OCI-LY7 (cell line): ENCODE measurements at regions not wholly inside any gene's neighbourhood (a gene's known extent, or its start where the extent isn't known, plus 50 kb on each side); places are given as distances from the start of the nearest gene placed in this dataset.

Experiments
- BruUV-seq: library from RNA; stranded (reverse); fragments of 400-500 nt; replicated peaks from 2 replicates; lab custom pipeline; 2021; lab: Mats Ljungman, UMichigan
- CTCF ChIA-PET: fragments of 300-600 bp; sonication (Branson Sonifier 250); formaldehyde crosslinking; loops from one replicate; lab custom pipeline; 2022; ENCODE audit warnings: antibody characterized with exemption; ENCODE audit not compliant: unreplicated experiment; lab: Charles Lee
- POLR2A ChIA-PET: fragments of 300-600 bp; sonication (Branson Sonifier 250); formaldehyde crosslinking; loops from one replicate; lab custom pipeline; 2022; ENCODE audit warnings: antibody characterized with exemption; lab: Charles Lee
- DNase-seq: peaks from one replicate; pipeline ENCODE4 v3.0.0-alpha.2; 2015; ENCODE audit warnings: low spot score
- H2AFZ ChIP-seq: fragments of 200-600 bp; sonication (generic), shearing (Covaris generic); 2 replicates; pipeline ENCODE4 v1.6.1; 2014; ENCODE audit warnings: mild to moderate bottlenecking, antibody characterized with exemption, low read length, moderate library complexity
- H3K27ac ChIP-seq: fragments of 200-600 bp; sonication (generic); 2 replicates; pipeline ENCODE4 v1.5.1; 2014; ENCODE audit warnings: mixed run types, low read depth, mild to moderate bottlenecking, moderate library complexity, low read length, inconsistent platforms; ENCODE audit not compliant: poor library complexity, severe bottlenecking
- H3K36me3 ChIP-seq: fragments of 200-600 bp; sonication (generic); 2 replicates; pipeline ENCODE4 v1.6.1; 2014; ENCODE audit warnings: mild to moderate bottlenecking, antibody characterized with exemption, low read length, moderate library complexity, mixed read lengths; ENCODE audit not compliant: insufficient read depth
- H3K4me1 ChIP-seq: fragments of 200-600 bp; sonication (generic); 2 replicates; pipeline ENCODE4 v1.5.1; 2014; ENCODE audit warnings: mild to moderate bottlenecking, low read length; ENCODE audit not compliant: insufficient read depth, poor library complexity, severe bottlenecking
- H3K4me2 ChIP-seq: fragments of 200-600 bp; sonication (generic); 2 replicates; pipeline ENCODE4 v1.6.1; 2014; ENCODE audit warnings: mild to moderate bottlenecking, low read length
- H3K4me3 ChIP-seq: fragments of 200-600 bp; sonication (generic); 2 replicates; pipeline ENCODE4 v1.5.1; 2014; ENCODE audit warnings: mild to moderate bottlenecking, low read depth, low read length; ENCODE audit not compliant: poor library complexity, severe bottlenecking
- H3K79me2 ChIP-seq: fragments of 200-600 bp; sonication (generic); 2 replicates; pipeline ENCODE4 v1.6.1; 2016; ENCODE audit warnings: low read depth, mild to moderate bottlenecking, low read length, moderate library complexity, mixed read lengths; ENCODE audit not compliant: insufficient read depth
- H3K9me2 ChIP-seq: fragments of 200-600 bp; sonication (generic); 2 replicates; pipeline ENCODE4 v1.6.1; 2016; ENCODE audit warnings: mild to moderate bottlenecking, low read length, mixed read lengths; ENCODE audit not compliant: insufficient read depth
- H3K9me3 ChIP-seq: fragments of 200-600 bp; sonication (generic); 2 replicates; pipeline ENCODE4 v1.6.1; 2014; ENCODE audit warnings: mild to moderate bottlenecking, mixed run types, low read length, mixed read lengths
- H4K20me1 ChIP-seq: fragments of 200-600 bp; sonication (generic); 2 replicates; pipeline ENCODE4 v1.6.1; 2014; ENCODE audit warnings: mild to moderate bottlenecking, antibody characterized with exemption, low read length, moderate library complexity, mixed read lengths; ENCODE audit not compliant: insufficient read depth
- CTCF ChIP-seq: fragments of 200-600 bp; sonication (generic); conservative IDR thresholded peaks from 2 replicates; pipeline ENCODE4 v1.5.1; 2014; ENCODE audit warnings: mild to moderate bottlenecking, antibody characterized with exemption, low read length, moderate library complexity, mixed read lengths
- EZH2phosphoT487 ChIP-seq: fragments of 200-600 bp; sonication (generic); IDR thresholded peaks from 2 replicates; pipeline ENCODE4 v1.6.1; 2018; ENCODE audit warnings: low read depth, borderline replicate concordance, mild to moderate bottlenecking, mixed run types, antibody characterized with exemption, low read length, moderate library complexity, mixed read lengths
- intact Hi-C: fragments of 100-400 bp; cut with micrococcal nuclease; formaldehyde crosslinking; loops from one replicate; pipeline ENCODE4 v1.10.0; 2022; ENCODE audit not compliant: unreplicated experiment

GRCh38 chr9:78575771-78576170 is 278.8 kb downstream of the PSAT1 start:
- no peaks in the 10 kb centered on the region for H3K9me3 ChIP-seq
- POLR2A ChIA-PET, result interaction anchor here (1.0 kb wide), 1 partner anchor 114 kb away, joined by 3 read pairs; no protein-coding TSS in a partner anchor
- CTCF ChIA-PET, result no interaction called here
- intact Hi-C loops, result no loop called here
- H3K9me2 ChIP-seq, result no peaks in the 10 kb centered on the region
- TF ChIP-seq EZH2phosphoT487 (no peak), CTCF (no peak)
- DNase-seq, result no peak
- no peak overlapping the region for H2AFZ ChIP-seq
- H3K4me3 ChIP-seq, result no peak overlapping the region
- no TSS peak for BruUV-seq
- no peak overlapping the region for H3K4me2 ChIP-seq
- H4K20me1 ChIP-seq, result no peaks in the 10 kb centered on the region
- no peaks in the 10 kb centered on the region for H3K4me1 ChIP-seq
- no peaks in the 10 kb centered on the region for H3K36me3 ChIP-seq
- no peaks in the 10 kb centered on the region for H3K79me2 ChIP-seq
- H3K27ac ChIP-seq, result no peak overlapping the region

GRCh38 chr9:78577156-78577906 is 280.4 kb downstream of the PSAT1 start:
- TF ChIP-seq CTCF (no peak), EZH2phosphoT487 (no peak)
- Histone ChIP-seq H3K4me1 (no peaks in the 10 kb centered on the region), H3K4me2 (no peak overlapping the region), H3K9me3 (no peaks in the 10 kb centered on the region), H3K27ac (no peak overlapping the region), H3K36me3 (no peaks in the 10 kb centered on the region), H4K20me1 (no peaks in the 10 kb centered on the region), H3K4me3 (no peak overlapping the region), H3K9me2 (no peaks in the 10 kb centered on the region), H2AFZ (no peak overlapping the region), H3K79me2 (no peaks in the 10 kb centered on the region)
- ChIA-PET POLR2A (no interaction called here), CTCF (no interaction called here)
- intact Hi-C loops, result no loop called here
- DNase-seq, result no peak
- BruUV-seq, result no TSS peak

GRCh38 chr9:78578072-78578471 is 281.1 kb downstream of the PSAT1 start:
- CTCF ChIA-PET, result no interaction called here

More at GRCh38 chr9:78578072-78578471, 281.1 kb downstream of the PSAT1 start:
- DNase-seq, result no peak
- BruUV-seq, result no TSS peak
- H4K20me1 ChIP-seq, result no peaks in the 10 kb centered on the region
- H2AFZ ChIP-seq, result no peak overlapping the region
- POLR2A ChIA-PET, result no interaction called here
- H3K4me1 ChIP-seq, result no peaks in the 10 kb centered on the region
- no peak overlapping the region for H3K4me2 ChIP-seq
- no peaks in the 10 kb centered on the region for H3K36me3 ChIP-seq
- no peaks in the 10 kb centered on the region for H3K79me2 ChIP-seq
- intact Hi-C loops, result no loop called here
- no peak overlapping the region for H3K27ac ChIP-seq
- no peak overlapping the region for H3K4me3 ChIP-seq
- H3K9me3 ChIP-seq, result no peaks in the 10 kb centered on the region
- no peak for TF ChIP-seq EZH2phosphoT487
- no peaks in the 10 kb centered on the region for H3K9me2 ChIP-seq
